ENCODE measurements at regions not wholly inside any gene's neighbourhood (a gene's known extent, or its start where the extent isn't known, plus 50 kb on each side); places are given as distances from the start of the nearest gene placed in this dataset.

DNA sequence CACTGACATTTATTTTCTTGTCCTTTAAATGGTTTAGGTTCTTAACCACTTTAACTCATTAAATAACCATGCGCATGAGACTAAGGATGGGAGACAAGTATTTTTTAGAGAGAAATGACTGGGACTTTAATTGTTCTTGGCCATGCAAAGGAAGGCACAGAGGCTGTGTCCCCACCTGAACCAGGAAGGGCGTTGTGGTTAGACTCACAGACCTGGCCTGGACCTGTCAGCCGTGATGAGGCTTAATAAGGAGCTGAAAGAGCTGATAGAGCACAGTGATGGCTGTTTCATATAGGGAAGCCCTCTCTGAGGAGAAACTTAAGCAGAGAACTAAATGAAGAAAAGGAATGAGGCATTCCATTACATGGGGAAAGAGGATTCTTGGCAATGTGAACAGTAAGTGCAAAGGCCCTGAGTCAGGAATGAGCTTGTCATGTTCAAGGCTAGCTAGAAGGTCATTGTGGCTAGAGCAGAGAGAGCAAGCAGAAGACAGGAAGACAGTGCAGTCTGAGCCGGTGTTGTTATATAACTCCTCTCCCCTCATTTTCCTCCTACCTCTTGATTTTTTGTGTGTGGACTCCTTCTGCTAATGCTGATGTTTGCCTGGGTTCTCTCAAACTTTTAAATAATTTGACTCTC lies 74.4 kb upstream of the ANO4 start:
- TF ChIP-seq, protein P1, sequence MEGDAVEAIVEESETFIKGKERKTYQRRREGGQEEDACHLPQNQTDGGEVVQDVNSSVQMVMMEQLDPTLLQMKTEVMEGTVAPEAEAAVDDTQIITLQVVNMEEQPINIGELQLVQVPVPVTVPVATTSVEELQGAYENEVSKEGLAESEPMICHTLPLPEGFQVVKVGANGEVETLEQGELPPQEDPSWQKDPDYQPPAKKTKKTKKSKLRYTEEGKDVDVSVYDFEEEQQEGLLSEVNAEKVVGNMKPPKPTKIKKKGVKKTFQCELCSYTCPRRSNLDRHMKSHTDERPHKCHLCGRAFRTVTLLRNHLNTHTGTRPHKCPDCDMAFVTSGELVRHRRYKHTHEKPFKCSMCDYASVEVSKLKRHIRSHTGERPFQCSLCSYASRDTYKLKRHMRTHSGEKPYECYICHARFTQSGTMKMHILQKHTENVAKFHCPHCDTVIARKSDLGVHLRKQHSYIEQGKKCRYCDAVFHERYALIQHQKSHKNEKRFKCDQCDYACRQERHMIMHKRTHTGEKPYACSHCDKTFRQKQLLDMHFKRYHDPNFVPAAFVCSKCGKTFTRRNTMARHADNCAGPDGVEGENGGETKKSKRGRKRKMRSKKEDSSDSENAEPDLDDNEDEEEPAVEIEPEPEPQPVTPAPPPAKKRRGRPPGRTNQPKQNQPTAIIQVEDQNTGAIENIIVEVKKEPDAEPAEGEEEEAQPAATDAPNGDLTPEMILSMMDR (IDR thresholded peaks at IDR 0.05), result no peak
- TF ChIP-seq POLR2A (IDR thresholded peaks at IDR 0.05), result no peak

Data from tibial nerve (tissue), 3 donors.